T1000 (cell line): ENCODE measurements at regions not wholly inside any gene's neighbourhood (a gene's known extent, or its start where the extent isn't known, plus 50 kb on each side); places are given as distances from the start of the nearest gene placed in this dataset.

Source experiments
- DNase-seq: peaks from one replicate; lab custom pipeline; 2025; ENCODE audit warnings: mixed read lengths; lab: John Stamatoyannopoulos, UW

DNA sequence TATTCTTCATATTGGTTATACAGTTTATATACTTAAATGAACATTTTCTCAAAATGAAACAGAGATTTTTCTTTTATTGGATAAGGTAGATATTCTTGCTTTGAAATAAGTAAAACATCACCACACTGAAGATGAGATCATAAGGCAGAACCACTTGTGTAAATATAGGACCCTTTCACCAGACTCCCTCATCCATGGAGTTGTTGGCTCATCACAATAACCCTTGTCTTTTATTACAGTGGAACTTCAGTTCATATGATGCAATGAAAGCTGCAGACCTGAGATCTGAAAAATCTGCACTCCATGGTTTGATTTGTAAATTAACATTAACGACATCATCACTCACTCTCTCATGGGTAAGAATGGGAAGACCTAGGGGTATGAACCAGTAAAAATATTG lies 51.9 kb upstream of the DBX2 start:
- no peak for DNase-seq

DNA sequence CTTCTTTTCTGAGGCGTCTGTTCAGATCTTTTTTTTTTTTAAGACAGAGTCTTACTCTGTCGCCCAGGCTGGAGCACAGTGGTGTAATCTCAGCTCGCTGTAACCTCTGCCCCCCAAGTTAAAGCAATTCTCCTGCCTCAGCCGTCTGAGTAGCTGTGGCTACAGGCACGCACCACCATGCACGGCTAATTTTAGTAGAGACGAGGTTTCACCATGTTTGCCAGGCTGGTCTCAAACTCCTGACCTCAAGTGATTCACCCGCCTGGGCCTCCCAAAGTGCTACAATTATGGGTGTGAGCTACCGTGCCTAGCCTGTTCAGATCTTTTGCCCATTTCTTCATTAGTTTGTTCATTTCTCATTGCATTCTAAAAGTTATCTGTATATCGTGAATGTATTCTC lies 55.1 kb upstream of the DBX2 start:
- DNase-seq = no peak

DNA sequence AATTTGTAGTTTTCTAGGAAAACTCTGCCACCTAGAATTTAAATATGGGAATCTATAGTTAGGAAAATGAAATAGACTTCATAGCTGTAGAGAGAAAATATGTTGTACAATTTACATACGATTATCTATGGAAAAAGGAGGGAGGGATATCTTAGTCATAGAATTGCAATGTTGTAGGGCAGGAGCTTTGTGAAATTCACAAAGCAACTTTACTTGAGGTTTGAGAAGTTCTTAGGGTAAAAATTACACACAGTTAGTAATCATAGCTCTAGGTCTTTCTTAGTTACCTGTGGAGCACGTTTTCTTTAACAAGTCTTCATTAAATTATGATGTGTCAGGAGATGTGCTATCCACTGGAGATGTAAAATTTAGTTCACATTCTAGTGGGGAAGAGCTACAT lies 61.4 kb upstream of the DBX2 start:
- DNase-seq = no peak

DNA sequence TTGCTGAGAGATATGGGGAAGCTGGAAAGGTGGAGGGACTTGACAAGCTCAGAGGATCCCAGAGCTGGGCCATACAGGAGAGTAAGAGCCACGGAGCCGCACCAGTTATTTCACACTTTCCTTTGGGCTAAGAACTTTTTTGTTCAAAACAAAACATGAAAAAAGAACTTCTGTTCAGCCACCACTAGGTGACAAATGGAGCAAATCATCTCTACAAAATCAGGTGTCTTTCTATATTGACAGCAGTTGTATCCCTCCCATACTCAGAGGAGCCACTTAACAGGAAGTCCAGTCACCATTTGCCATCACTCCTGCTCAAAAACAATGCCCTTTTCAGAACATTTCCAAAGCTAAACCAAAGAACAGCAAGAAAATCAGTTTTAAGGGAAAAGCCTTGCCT lies 70.3 kb upstream of the DBX2 start:
- DNase-seq = no peak

DNA sequence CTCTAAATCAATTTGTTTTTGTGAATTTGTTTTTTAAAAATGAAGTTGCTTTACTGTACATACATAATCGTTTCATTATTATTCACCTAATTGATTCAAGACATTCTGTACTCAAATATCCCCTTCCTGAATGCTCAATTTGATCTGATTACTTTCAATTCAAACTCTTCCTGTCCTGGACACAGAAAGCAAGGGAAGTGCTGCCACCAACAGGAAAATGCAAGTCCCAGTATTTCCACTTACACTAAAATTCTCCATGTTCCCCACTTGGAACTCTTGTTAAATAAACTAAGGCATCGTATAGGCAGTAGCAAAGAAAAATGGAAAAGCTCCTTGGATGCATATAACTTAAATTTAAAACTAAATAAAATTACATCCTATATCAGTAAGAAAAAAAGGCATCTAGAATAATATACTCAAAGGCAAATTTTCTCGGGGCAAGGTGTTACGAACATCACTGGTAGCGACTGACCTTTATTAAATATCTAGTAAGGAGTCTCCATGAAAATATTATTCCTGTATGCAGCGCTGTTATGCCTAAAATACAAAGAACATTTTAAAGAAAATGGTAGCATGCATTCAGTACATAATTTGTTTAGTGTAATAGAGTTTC lies 72.0 kb upstream of the DBX2 start:
- DNase-seq = no peak

DNA sequence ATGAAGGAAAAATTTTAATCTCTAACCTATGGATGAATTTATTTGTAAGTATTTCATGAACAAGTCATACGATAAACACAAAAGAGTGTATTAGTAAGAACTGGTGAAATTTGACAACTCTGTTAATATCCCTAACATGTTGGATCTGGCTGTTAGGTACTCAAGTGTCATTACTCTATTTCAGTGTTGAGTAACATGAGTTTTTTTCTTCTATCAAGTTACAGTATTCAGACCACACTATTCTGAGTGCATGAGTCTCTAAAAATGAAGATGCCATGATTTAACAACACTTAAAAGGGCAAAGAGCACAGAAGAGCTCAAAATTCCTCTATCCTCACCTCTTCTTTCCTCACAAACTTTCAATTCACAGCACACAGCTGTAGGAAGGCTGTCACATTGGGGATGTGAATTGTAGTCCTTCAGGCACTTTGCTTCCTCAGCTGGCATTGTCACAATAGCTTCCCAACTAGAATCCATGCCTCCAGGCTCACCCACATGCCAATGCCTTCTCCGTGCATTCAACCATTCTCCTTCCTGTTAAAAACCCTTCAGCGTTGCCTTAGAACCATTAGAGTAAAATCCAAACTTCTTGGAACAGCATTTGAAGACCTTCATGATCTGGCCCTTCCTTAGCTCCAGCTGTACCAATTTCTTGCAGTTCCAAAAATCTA lies 73.7 kb upstream of the DBX2 start:
- DNase-seq = no peak

DNA sequence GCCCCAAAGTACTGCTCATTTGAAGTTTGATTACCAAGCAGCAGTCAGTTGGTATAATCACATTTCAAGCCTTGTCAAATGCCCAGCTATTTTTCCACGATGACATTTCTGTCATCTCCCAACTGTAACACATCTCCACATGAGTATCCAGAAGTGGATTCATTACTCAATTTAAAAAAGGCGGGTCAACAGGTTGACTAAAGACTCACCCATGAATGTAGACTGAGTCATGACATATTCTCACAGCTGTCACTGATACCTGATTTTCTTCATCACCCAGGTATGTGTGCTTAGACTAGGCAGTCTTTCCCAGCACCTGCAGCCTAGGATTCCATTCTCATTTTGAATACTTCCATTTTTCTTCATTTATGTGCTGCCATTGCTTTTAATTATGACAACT lies 75.1 kb upstream of the DBX2 start:
- DNase-seq = no peak

DNA sequence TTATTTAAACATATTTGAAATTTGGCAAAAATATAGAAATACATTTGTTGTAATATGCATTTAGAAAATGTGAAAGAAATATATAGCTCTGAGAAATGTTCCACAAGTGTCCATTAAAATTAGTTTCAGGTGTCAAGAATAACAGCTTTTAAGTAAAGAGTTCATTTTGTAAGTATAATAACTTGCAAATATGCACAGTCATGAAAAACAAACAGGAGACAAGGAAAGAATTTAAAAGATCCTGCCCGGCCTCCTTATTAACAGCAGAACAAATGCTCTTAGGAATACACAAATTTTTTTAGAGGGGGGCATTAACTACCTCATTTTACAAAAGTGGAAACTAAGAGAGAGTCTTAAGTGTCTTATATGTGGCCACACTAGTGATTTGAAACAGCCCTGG lies 77.7 kb upstream of the DBX2 start:
- no peak for DNase-seq

DNA sequence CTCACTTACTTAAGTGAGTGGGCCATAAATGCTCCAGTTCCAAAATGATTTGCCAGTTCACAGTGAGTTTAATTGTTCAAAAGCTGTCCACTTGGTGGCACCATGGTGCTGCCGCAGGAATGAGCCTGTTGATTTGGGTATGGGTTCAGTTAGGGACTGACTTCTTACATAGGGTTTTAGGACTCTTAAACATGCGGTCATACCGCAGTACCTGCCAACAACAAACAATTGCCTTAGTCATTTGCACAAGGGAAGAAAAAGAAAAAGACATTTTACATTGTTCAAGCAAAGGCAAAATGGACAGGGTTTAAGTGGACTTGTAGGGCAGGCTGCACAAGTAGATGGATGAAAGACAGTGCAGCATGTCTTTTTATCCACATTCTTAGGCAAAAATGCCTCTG lies 80.0 kb upstream of the DBX2 start:
- peak; percentile 77 for DNase-seq

DNA sequence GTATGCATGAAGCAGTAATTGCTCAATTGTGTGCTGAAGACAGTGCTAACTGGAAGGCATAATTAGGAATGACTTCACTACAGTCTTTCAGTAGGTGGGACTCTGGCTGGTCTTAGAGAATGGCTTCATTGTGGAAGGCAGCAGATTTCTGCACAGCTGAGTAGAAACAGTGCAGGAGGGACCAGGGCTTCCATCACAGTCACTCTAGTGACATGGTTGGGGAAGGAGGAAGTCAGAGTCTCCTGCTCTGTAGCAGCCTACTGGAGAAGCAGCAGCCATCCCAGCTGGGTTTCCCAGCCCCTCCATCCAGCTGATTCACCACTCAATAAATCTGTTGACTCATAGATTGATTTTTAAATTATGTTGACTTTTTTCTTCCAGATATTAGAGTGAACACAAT lies 80.6 kb upstream of the DBX2 start:
- DNase-seq = no peak

DNA sequence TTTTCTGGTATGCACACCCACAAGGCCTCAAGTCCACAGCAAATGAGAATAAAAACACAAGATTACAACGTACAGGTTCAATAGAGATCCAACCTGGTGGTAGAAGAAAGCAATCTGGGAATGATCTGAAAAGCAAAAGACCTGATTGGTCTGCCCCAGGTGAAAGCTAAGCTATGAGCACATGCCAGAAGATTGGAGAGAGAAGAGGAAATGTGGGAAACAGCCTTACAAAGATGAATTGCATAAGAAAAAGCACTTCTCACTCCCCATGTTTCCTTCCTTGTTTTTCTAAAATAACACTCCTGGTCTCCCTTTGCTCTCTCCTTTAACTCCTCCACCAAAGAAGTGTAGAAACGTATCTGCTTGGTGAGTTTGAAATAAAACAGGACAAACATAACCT lies 77.3 kb upstream of the ANO6 start:
- no peak for DNase-seq

DNA sequence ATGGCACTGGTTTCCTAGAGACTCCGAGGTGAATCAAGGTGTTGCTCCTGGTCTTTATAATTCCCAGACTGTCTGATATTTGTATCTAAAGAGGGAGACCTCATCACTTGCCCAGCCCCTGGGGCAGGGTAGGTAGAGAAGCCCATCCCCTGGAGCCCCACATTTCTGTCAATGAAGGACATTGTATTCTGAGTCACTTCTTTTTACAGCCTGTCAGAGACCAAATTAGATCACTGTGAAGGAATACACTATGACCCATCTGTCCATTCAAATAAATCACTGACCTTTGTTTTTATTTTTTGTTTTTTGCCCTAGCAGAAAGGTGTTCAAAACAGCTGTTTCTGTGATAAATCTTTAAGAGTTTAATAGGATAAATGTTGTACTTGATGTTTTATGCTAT lies 67.9 kb upstream of the ANO6 start:
- no peak for DNase-seq

DNA sequence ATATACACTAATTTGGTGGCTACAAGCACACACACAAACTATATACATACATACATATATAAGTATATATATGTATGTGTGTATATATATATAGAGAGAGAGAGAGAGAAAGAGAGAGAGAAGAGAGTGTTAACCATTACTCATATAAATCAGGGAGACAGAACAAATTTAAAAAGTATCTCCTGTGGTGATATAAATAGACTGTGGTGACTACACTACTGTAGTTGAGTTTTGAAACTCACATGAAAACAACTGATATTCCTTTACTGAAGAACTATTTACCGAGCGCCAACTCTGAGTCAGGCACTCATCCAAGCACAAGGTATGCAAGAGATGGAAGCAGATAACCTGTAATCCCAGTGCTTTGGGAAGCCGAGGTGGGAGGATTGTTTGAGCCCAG lies 67.3 kb upstream of the ANO6 start:
- DNase-seq = no peak

DNA sequence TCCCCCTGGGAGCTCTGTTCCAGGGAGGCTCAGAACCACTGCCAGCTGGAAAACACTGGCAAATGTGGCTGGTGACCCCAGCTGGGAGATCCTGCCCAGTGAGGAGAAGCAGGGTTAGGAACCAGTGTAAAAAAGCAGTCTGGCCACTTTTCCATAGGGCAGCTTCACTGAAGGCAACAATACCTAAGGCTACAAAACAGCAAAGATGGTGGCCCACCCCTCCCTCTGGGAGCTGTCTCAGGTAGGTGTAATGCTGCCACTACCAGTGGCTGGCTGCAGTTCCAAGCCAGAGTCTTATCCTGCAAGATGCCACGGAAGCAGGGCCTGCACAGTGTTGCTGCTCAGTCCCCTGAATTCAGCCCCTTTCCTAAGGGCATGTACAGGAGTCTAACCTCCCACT lies 50.6 kb upstream of the ANO6 start:
- no peak for DNase-seq

DNA sequence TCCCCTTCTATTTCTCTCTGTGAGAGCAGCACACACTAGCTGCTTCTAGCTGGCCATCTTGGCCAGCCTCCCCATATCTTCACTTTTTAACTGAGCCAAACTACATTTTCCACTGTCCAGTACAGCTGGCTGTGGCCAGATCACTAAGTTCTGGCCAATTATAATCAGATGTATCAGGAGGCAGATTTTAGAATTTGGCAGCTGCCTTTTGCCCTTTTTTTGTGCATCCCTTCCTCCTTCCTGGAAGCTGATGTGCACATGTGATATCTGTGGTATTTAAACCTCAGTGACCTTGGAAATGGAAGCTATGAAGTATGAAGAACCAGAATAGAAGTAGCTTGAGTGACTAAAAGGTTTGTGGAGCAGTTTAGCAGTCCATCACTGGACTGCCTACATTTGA lies 49.8 kb upstream of the ANO6 start:
- DNase-seq = no peak
